GM21423 (cell line): ENCODE measurements at regions not wholly inside any gene's neighbourhood (a gene's known extent, or its start where the extent isn't known, plus 50 kb on each side); places are given as distances from the start of the nearest gene placed in this dataset.

Experiments
- ATAC-seq: cut with Tn5 transposase; IDR thresholded peaks from one replicate; pipeline ENCODE4 v1.9.1; 2021; ENCODE audit warnings: mild to moderate bottlenecking, moderate library complexity; ENCODE audit not compliant: unreplicated experiment

DNA sequence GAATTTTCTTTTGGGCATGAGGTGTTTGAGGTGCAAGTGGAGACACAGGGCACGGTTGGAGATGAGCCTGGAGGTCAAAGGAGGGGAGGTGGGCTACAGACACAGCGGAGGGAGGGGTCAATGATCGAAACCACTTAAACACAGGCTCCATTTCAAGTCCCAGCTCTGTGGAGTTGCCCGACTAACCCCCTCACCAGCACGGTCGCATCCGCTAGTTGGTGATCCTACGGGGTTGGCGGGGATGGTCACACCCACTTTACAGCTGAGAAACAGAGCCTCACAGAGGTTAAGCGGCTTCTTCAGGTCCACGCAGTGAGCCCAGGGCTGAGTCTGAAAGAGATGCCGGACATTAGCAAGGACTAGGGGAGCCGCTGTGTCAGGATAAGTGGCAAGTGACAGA is 60.1 kb upstream of the RUNX3 start:
- no peak for ATAC-seq

DNA sequence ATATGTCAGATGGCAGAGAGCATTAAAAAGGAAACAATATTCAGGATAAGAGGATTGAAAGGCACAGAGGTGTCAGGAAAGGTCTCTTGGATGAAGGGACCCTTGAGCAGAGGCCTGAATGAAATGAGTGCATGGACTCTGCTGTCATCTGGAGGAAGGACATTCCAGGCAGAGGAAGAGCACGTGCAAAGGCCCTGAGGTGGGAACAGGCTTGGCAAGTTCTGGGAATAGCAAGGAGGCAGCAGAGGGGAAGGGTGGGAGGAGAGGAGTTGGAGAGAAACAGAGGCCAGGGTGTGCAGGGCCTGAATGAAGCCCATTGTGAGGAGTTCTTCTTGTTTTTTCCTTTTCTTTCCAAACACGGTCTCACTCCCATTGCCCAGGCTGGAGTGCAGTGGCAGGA is 59.0 kb upstream of the RUNX3 start:
- ATAC-seq: no peak

GRCh38 chr1:24988558-24988912 is 58.5 kb upstream of the RUNX3 start:
- ATAC-seq: no peak

GRCh38 chr1:24987875-24988557 is 57.9 kb upstream of the RUNX3 start:
- no peak for ATAC-seq

DNA sequence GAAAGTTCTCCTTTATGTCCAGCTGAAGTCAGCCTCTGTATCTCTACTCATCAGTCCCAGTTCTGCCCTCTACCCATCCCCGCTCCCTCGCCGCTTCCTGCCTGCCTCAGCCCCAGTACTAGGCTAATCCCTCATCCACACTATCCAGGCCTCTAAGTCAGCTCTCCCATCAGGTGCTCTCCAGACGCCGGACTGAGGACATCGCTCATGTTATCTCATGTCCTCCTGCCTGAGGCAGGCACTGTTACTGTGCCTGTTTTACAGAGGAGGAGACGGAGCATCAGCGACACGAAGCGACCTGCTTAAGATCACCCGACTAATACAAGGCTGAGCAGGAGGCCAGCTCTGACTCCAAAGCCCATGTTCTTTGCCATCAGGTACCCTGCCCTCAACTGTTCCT is 57.3 kb upstream of the RUNX3 start:
- no peak for ATAC-seq

DNA sequence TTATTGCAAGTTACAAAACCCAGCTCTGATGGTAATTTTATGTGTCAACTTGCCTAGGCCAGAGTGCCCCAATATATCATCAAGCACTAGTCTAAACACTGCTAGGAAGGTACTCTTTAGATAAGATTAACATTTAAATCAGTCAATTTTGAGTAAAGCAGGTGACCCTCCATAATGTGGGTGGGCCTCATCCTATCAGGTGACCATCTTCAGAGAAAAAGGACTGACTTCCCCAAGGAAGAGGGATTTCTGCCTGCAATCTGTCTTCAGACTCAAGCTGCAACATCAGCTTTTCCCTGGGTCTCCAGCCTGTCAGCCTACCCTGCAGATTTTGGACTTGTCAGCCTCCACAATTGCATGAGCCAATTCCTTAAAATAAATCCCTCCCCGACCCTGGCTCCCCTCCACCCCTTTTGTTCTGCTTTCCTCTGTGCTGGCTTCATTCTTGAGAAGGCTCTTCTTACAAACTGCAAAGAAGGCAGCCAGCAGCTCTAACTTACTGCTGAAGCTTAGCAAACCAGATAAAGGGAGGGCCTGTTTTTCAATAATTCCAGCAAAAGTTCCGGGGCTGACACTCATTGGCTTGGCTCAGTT is 56.4 kb upstream of the RUNX3 start:
- ATAC-seq: no peak

DNA sequence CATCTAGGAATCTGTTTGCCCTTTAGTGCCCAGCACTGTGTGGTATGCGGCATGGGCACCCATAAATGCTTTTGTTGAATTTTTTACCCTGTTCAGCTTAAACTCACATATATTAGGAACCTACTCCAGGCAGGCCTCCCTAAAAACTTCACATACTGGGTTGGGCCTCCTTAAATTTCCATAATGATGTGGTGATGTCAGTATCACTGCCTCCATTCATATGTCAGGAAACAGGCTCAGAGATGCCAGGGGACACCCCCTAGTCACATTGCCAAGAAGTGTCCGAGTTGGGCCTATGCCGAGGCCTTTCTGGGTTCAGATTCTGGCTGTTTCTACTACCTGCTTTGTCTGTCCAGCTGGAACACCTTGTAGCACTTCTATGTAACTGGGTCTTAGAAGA is 55.7 kb upstream of the RUNX3 start:
- no peak for ATAC-seq

- no peak for ATAC-seq
These were observed 54.9 kb upstream of the RUNX3 start for GRCh38 chr1:24984800-24985522.

DNA sequence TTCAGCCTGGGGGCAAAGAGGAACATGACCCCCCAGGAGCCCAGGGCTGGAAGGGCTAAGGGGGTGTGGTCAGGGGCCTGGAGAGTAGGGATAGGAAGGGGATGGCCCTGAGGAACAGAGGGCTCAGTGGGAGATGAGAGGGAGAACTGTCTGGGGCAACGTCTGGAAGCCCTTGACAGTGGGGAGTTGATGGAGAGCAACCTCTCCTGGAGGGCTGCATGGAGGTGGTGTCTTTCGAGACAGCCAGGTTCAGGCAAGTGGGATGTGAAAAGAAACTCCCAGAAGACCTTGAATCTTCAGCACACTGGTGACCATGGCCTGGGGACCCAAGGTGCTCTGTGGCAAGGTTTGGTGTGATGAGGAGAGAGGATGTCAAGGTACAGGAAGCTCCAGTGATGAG is 54.2 kb upstream of the RUNX3 start:
- ATAC-seq: no peak

DNA sequence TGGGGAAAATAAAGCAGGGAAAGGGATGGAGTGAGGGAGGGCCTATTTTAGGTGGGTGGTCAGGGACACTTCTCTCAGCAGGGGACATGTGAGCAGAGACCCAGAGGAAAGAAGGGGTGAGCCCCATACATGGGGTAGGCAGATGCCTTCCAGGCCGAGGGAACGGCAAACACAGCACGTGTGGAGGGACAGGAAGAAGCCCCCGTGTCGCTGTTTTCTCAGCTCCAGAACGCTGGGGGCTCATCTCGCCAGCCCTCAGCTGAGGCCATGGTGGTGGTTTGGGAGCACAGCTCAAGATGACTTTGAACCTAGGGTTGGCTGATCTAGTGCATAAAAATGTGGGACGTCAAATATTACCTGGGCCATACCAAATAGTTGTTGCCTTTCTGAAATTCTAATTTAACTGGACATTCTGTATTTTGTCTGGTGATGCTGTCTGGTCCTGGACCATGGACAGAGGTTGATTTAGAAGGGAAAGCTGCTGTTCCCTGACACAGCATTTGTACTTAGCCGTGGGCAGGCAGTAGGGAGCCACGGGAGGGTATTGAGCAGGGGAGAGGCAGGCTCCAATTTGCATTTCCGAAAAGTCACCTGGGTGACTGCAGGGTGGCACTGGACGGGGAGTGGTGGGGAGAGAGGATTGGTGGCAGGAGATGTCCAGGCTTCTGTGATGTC is 53.1 kb upstream of the RUNX3 start:
- no peak for ATAC-seq

DNA sequence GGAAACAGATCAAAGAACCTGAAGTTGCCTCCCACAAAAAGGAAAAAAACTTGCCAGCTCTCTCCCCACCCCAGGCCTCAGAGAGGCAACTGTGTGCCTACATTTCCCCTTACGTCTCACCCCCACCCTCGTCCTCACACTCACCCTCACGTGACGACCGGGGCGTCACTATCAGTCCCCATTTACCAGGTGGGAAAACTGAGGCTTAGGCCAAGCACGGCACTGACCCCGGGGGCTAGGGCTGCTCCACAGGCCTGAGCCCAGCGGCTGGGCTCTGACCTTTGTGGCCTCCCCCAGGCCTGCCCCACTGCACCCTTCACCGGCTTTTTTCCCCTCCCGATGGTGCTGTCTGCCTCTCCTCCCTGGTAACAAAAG is 51.5 kb upstream of the RUNX3 start:
- ATAC-seq: no peak

DNA sequence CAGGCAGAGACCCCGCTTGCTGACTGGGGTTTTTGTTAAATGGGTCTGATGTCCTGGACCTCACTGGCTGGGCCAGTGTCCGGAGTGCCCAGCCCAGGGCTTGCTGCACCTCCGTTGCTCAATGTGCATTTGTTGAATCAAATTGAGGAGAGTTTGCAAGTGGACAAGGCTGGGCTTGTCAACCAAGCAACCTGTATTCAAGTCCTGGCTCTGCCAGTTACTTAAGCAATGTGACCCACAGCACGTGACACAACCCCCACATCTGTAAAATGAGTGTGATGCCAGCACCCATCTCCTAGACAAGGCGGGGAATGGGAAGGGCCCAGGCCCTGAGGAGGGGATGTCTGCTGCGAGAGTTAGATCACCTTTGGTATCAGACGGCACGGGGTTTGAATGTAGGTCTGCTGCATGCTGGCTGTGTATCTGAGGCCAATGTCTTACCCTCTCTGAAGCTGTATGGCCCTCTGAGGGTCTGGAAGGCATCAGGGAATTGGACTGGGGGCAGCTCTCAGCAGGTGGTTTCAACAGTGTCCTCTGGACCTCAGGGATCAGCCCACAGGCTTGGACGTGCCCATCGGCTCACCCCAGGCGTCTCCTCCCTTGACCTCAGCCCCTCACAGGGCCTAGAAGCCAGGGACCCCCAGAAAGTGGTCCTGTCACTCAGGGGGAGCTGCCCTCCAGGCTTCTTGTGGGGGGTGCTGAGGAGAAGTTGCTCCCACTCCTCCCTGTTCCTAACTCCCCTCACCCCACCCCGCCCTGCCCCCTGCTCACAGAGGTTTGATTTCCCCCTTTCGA is 51.0 kb upstream of the RUNX3 start:
- no peak for ATAC-seq
